ENCODE measurements at regions not wholly inside any gene's neighbourhood (a gene's known extent, or its start where the extent isn't known, plus 50 kb on each side); places are given as distances from the start of the nearest gene placed in this dataset.

DNA sequence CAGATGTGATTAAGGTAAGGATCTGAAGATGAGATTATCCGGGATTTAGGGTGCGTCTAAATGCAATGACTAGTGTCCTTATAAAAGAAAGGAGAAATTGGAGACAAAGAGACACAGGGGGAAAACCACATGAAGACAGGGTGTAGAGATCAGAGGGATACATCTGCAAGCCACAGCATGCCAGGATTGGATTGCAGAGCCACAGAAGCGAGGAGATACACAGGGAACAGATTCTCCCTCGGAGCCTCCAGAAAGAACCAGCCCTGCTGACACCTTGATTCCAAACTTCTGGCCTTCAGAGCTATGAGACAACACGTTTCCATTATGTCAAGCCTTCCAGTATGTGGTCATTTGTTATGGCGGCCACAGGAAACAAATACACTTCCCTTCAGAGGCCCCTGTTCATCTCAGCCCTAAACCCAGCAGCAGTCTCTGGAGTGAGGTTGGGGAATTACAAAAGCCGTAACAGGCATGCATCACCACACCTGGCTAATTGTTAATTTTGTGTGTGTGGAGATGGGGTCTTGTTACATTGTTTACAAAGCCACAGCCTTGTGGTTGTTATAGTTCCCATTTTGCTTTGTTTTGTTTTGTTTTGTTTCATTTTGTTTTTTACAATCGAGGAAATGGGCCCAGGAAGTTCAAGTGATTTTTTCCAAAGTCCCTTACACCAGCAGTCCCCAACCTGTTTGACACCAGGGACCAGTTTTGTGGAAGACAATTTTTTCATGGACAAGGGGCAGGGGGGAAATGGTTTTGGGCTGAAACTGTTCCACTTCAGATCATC is 51.6 kb upstream of the LYRM9 start:
- H3K27me3 Mint-ChIP-seq (ENCODE audit: low read depth, unreplicated experiment), result peaks cover 22% of the 10 kb centered on the region
- Histone ChIP-seq H3K4me2 (ENCODE audit: low read length) (no peak overlapping the region), H3K9me3 (ENCODE audit: insufficient read depth, low read depth, low read length) (no peaks in the 10 kb centered on the region), H2AFZ (ENCODE audit: low read depth, low read length) (no peak overlapping the region), H3K27ac (ENCODE audit: low read depth, low read length) (no peak overlapping the region), H3K9ac (ENCODE audit: low read length) (no peak overlapping the region), H3K4me1 (ENCODE audit: insufficient read depth, low read length) (no peaks in the 10 kb centered on the region), H3K79me2 (ENCODE audit: insufficient read depth, low read length) (no peaks in the 10 kb centered on the region), H3K27me3 (ENCODE audit: insufficient read depth, low read length) (peaks cover 9% of the 10 kb centered on the region), H3K4me3 (ENCODE audit: insufficient read depth, low read depth, low read length) (no peak overlapping the region), H3K36me3 (ENCODE audit: insufficient read depth, low read length) (no peaks in the 10 kb centered on the region), H4K20me1 (ENCODE audit: insufficient read depth, low read length) (no peaks in the 10 kb centered on the region)
- no peaks in the 10 kb centered on the region for H3K4me1 Mint-ChIP-seq (ENCODE audit: low read depth, unreplicated experiment)
- H3K36me3 Mint-ChIP-seq (ENCODE audit: low read depth, unreplicated experiment), result no peaks in the 10 kb centered on the region
- H3K27ac Mint-ChIP-seq (ENCODE audit: unreplicated experiment), result no peak overlapping the region
- H3K9me3 Mint-ChIP-seq (ENCODE audit: unreplicated experiment), result no peaks in the 10 kb centered on the region
- DNase-seq (ENCODE audit: low read depth), result no peak
- FAIRE-seq, result no peak
- H3K4me3 Mint-ChIP-seq (ENCODE audit: unreplicated experiment), result no peak overlapping the region
- no peak for TF ChIP-seq EZH2 (IDR thresholded peaks at IDR 0.05; ENCODE audit: insufficient read depth, low read length)
- TF ChIP-seq, protein P1, sequence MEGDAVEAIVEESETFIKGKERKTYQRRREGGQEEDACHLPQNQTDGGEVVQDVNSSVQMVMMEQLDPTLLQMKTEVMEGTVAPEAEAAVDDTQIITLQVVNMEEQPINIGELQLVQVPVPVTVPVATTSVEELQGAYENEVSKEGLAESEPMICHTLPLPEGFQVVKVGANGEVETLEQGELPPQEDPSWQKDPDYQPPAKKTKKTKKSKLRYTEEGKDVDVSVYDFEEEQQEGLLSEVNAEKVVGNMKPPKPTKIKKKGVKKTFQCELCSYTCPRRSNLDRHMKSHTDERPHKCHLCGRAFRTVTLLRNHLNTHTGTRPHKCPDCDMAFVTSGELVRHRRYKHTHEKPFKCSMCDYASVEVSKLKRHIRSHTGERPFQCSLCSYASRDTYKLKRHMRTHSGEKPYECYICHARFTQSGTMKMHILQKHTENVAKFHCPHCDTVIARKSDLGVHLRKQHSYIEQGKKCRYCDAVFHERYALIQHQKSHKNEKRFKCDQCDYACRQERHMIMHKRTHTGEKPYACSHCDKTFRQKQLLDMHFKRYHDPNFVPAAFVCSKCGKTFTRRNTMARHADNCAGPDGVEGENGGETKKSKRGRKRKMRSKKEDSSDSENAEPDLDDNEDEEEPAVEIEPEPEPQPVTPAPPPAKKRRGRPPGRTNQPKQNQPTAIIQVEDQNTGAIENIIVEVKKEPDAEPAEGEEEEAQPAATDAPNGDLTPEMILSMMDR (IDR thresholded peaks at IDR 0.05; ENCODE audit: insufficient read depth, low read depth, low read length), result no peak

DNA sequence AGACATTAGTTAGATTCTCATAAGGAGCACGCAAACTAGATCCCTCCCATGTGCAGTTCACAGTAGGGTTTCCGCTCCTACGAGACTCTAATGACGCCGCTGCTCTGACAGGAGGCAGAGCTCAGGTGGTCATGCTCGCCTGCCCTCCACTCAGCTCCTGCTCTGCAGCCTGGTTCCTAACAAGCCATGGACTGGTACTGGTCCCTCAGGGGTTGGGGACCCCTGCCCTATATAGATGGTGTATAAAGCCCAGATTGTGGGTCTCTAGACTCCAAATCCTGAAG is 52.1 kb upstream of the LYRM9 start:
- no peak overlapping the region for H3K27ac ChIP-seq (ENCODE audit: low read depth, low read length)
- Mint-ChIP-seq H3K27me3 (ENCODE audit: low read depth, unreplicated experiment) (peaks cover 20% of the 10 kb centered on the region), H3K36me3 (ENCODE audit: low read depth, unreplicated experiment) (no peaks in the 10 kb centered on the region), H3K4me3 (ENCODE audit: unreplicated experiment) (no peak overlapping the region), H3K27ac (ENCODE audit: unreplicated experiment) (no peak overlapping the region), H3K9me3 (ENCODE audit: unreplicated experiment) (no peaks in the 10 kb centered on the region), H3K4me1 (ENCODE audit: low read depth, unreplicated experiment) (no peaks in the 10 kb centered on the region)
- no peaks in the 10 kb centered on the region for H3K4me1 ChIP-seq (ENCODE audit: insufficient read depth, low read length)
- TF ChIP-seq, protein P1 (IDR thresholded peaks at IDR 0.05; ENCODE audit: insufficient read depth, low read depth, low read length), result no peak
- TF ChIP-seq EZH2 (IDR thresholded peaks at IDR 0.05; ENCODE audit: insufficient read depth, low read length), result no peak
- H3K79me2 ChIP-seq (ENCODE audit: insufficient read depth, low read length), result no peaks in the 10 kb centered on the region
- no peak for DNase-seq (ENCODE audit: low read depth)
- FAIRE-seq, result no peak
- peaks cover 9% of the 10 kb centered on the region for H3K27me3 ChIP-seq (ENCODE audit: insufficient read depth, low read length)
- H3K9me3 ChIP-seq (ENCODE audit: insufficient read depth, low read depth, low read length), result no peaks in the 10 kb centered on the region
- H3K36me3 ChIP-seq (ENCODE audit: insufficient read depth, low read length), result no peaks in the 10 kb centered on the region
- H3K4me3 ChIP-seq (ENCODE audit: insufficient read depth, low read depth, low read length), result no peak overlapping the region
- H3K4me2 ChIP-seq (ENCODE audit: low read length), result no peak overlapping the region
- no peaks in the 10 kb centered on the region for H4K20me1 ChIP-seq (ENCODE audit: insufficient read depth, low read length)
- no peak overlapping the region for H3K9ac ChIP-seq (ENCODE audit: low read length)
- no peak overlapping the region for H2AFZ ChIP-seq (ENCODE audit: low read depth, low read length)

DNA sequence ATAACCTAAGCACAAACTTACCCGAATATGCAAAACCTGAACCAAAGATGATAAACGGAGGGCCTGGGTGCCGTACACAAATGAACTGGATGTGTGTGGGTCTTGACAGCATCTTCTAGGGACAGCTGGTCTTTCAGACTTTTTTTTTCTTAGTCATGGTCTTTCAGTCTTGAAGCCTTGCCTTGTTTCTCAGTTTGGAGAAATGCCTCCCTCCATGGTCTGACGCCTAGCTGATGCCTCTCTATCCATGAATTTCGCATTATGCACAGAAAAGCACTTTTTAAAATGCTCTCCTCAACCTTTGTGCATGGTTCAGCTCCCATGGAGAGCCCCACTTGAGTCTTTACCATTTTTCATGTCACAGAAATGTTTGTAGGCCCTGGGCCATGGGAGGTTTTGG is 52.8 kb upstream of the LYRM9 start:
- Mint-ChIP-seq H3K9me3 (ENCODE audit: unreplicated experiment) (no peaks in the 10 kb centered on the region), H3K36me3 (ENCODE audit: low read depth, unreplicated experiment) (no peaks in the 10 kb centered on the region), H3K27ac (ENCODE audit: unreplicated experiment) (no peak overlapping the region), H3K4me1 (ENCODE audit: low read depth, unreplicated experiment) (no peaks in the 10 kb centered on the region), H3K4me3 (ENCODE audit: unreplicated experiment) (no peak overlapping the region), H3K27me3 (ENCODE audit: low read depth, unreplicated experiment) (peaks cover 21% of the 10 kb centered on the region)
- no peak overlapping the region for H3K27ac ChIP-seq (ENCODE audit: low read depth, low read length)
- H3K36me3 ChIP-seq (ENCODE audit: insufficient read depth, low read length), result no peaks in the 10 kb centered on the region
- H3K9me3 ChIP-seq (ENCODE audit: insufficient read depth, low read depth, low read length), result no peaks in the 10 kb centered on the region
- H3K79me2 ChIP-seq (ENCODE audit: insufficient read depth, low read length), result no peaks in the 10 kb centered on the region
- TF ChIP-seq, protein P1 (IDR thresholded peaks at IDR 0.05; ENCODE audit: insufficient read depth, low read depth, low read length), result no peak
- TF ChIP-seq EZH2 (IDR thresholded peaks at IDR 0.05; ENCODE audit: insufficient read depth, low read length), result no peak
- no peak overlapping the region for H3K4me2 ChIP-seq (ENCODE audit: low read length)
- H3K4me1 ChIP-seq (ENCODE audit: insufficient read depth, low read length), result no peaks in the 10 kb centered on the region
- H3K4me3 ChIP-seq (ENCODE audit: insufficient read depth, low read depth, low read length), result no peak overlapping the region
- peaks cover 9% of the 10 kb centered on the region for H3K27me3 ChIP-seq (ENCODE audit: insufficient read depth, low read length)
- FAIRE-seq, result no peak
- H2AFZ ChIP-seq (ENCODE audit: low read depth, low read length), result no peak overlapping the region
- DNase-seq (ENCODE audit: low read depth), result no peak
- H4K20me1 ChIP-seq (ENCODE audit: insufficient read depth, low read length), result no peaks in the 10 kb centered on the region
- no peak overlapping the region for H3K9ac ChIP-seq (ENCODE audit: low read length)
